Natural killer cell (primary cell): ENCODE measurements at regions not wholly inside any gene's neighbourhood (a gene's known extent, or its start where the extent isn't known, plus 50 kb on each side); places are given as distances from the start of the nearest gene placed in this dataset.

ENCODE experiments used
- ATAC-seq, 3 donors: fragments of 150-1000 bp in 2 of 3; fragments of 200-7000 bp in 1 of 3; cut with Tn5 transposase; 1 replicate in 1 of 3; 2 replicates in 2 of 3; pipeline ENCODE4 v1.10.0; 2021; ENCODE audit warnings: mild to moderate bottlenecking in 2 of 3, moderate library complexity in 2 of 3
- DNase-seq, 2 donors: peaks; one replicate each; pipeline versions ENCODE4 v3.0.0 to v3.0.0-alpha.2; 2013 to 2021; ENCODE audit warnings: mixed read lengths in 1 of 2
- H3K27ac ChIP-seq: one replicate; pipeline ENCODE4 v1.5.1; 2013; ENCODE audit warnings: mild to moderate bottlenecking, low read length
- H3K27me3 ChIP-seq: one replicate; pipeline ENCODE4 v1.6.1; 2013; ENCODE audit warnings: low read length; ENCODE audit not compliant: control insufficient read depth, insufficient read depth
- H3K36me3 ChIP-seq: one replicate; pipeline ENCODE4 v1.6.1; 2013; ENCODE audit warnings: low read length; ENCODE audit not compliant: control insufficient read depth, insufficient read depth
- H3K4me1 ChIP-seq: one replicate; pipeline ENCODE4 v1.6.1; 2013; ENCODE audit warnings: low read length; ENCODE audit not compliant: control insufficient read depth, insufficient read depth
- H3K4me3 ChIP-seq: one replicate; pipeline ENCODE4 v1.5.1; 2013; ENCODE audit warnings: low read length
- H3K9me3 ChIP-seq: one replicate; pipeline ENCODE4 v1.6.1; 2013; ENCODE audit warnings: low read length; ENCODE audit not compliant: control insufficient read depth, insufficient read depth
- H3K27ac Mint-ChIP-seq, 2 donors: one replicate each; pipeline ENCODE4 v1.8.0; 2022; ENCODE audit warnings: mild to moderate bottlenecking in 2 of 2, mixed read lengths in 2 of 2, moderate library complexity in 1 of 2
- H3K27me3 Mint-ChIP-seq, 2 donors: one replicate each; pipeline ENCODE4 v1.8.0; 2022; ENCODE audit warnings: low read depth in 2 of 2, mixed read lengths in 2 of 2
- H3K36me3 Mint-ChIP-seq: one replicate; pipeline ENCODE4 v1.8.0; 2022; ENCODE audit warnings: mixed read lengths
- H3K4me1 Mint-ChIP-seq, 2 donors: one replicate each; pipeline ENCODE4 v1.8.0; 2022; ENCODE audit warnings: mixed read lengths in 2 of 2
- H3K4me3 Mint-ChIP-seq: one replicate; pipeline ENCODE4 v1.8.0; 2022; ENCODE audit warnings: mild to moderate bottlenecking, moderate library complexity, mixed read lengths
- H3K9me3 Mint-ChIP-seq, 2 donors: one replicate each; pipeline ENCODE4 v1.8.0; 2022; ENCODE audit warnings: mixed read lengths in 2 of 2
- WGBS: methylation state at CpG from one replicate; pipeline ENCODE4 v1.1.7; 2013; ENCODE audit warnings: missing lambda C conversion rate; ENCODE audit not compliant: insufficient coverage; 5-methylcytosine and 5-hydroxymethylcytosine counted together
- intact Hi-C: fragments of 100-400 bp; cut with micrococcal nuclease; formaldehyde crosslinking; loops from one replicate; pipeline ENCODE4 v1.14.2; 2022
- TF ChIP-seq, protein P1 (sequence below): fragments of 200-600 bp; IDR thresholded peaks from one replicate; pipeline ENCODE4 v1.8.0; 2022; ENCODE audit warnings: antibody characterized with exemption

DNA sequence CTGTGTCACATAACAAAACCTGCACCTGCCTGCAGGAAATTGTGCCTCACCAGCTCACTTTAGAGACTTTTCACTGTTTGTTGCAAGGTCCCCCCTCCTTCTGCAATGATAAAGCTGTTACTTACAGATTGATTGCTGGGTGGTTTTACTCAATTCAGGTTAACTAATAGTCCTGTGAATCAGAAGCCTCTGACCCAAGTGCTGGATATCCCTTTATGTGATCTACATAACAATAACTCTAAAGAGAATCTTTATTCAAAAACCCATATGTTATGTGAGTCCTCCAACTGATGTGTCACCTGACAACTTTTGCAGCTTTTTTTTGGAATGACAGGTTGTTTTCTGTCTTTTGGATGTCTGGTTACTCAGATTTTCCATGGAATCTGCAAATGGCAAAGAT, 2323.6 kb upstream of the TENM3 start:
- H3K27me3 Mint-ChIP-seq, result no peaks in the 10 kb centered on the region
- Histone ChIP-seq H3K36me3 (no peaks in the 10 kb centered on the region), H3K4me1 (no peaks in the 10 kb centered on the region), H3K27ac (no peak overlapping the region), H3K27me3 (no peaks in the 10 kb centered on the region), H3K9me3 (no peaks in the 10 kb centered on the region), H3K4me3 (no peak overlapping the region)
- no peak overlapping the region for H3K4me3 Mint-ChIP-seq
- peaks cover 7 to 13% of the 10 kb centered on the region in 2 donors for H3K9me3 Mint-ChIP-seq
- peaks cover 8% of the 10 kb centered on the region for H3K36me3 Mint-ChIP-seq
- TF ChIP-seq, protein P1, sequence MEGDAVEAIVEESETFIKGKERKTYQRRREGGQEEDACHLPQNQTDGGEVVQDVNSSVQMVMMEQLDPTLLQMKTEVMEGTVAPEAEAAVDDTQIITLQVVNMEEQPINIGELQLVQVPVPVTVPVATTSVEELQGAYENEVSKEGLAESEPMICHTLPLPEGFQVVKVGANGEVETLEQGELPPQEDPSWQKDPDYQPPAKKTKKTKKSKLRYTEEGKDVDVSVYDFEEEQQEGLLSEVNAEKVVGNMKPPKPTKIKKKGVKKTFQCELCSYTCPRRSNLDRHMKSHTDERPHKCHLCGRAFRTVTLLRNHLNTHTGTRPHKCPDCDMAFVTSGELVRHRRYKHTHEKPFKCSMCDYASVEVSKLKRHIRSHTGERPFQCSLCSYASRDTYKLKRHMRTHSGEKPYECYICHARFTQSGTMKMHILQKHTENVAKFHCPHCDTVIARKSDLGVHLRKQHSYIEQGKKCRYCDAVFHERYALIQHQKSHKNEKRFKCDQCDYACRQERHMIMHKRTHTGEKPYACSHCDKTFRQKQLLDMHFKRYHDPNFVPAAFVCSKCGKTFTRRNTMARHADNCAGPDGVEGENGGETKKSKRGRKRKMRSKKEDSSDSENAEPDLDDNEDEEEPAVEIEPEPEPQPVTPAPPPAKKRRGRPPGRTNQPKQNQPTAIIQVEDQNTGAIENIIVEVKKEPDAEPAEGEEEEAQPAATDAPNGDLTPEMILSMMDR, result no peak
- intact Hi-C loops, result no loop called here
- H3K27ac Mint-ChIP-seq, result no peak overlapping the region
- ATAC-seq, result no peak
- H3K4me1 Mint-ChIP-seq, result no peaks in the 10 kb centered on the region
- DNase-seq, result no peak

GRCh38 chr4:179927473-179927872, 2315.7 kb upstream of the TENM3 start:
- no peak overlapping the region for H3K4me3 Mint-ChIP-seq
- H3K4me1 Mint-ChIP-seq, result no peaks in the 10 kb centered on the region
- H3K27me3 Mint-ChIP-seq, result no peaks in the 10 kb centered on the region
- H3K4me1 ChIP-seq, result no peaks in the 10 kb centered on the region
- H3K36me3 ChIP-seq, result no peaks in the 10 kb centered on the region
- no peak overlapping the region for H3K27ac Mint-ChIP-seq
- no peak overlapping the region for H3K27ac ChIP-seq
- H3K9me3 ChIP-seq, result no peaks in the 10 kb centered on the region
- 83% methylated on average over 1 of the region's 1 CpG for WGBS
- TF ChIP-seq, protein P1, result no peak
- intact Hi-C loops, result no loop called here
- ATAC-seq (no peak), DNase-seq (no peak)
- H3K36me3 Mint-ChIP-seq, result peaks cover 8% of the 10 kb centered on the region
- H3K4me3 ChIP-seq, result no peak overlapping the region
- H3K27me3 ChIP-seq, result no peaks in the 10 kb centered on the region
- H3K9me3 Mint-ChIP-seq, result peaks cover 18 to 20% of the 10 kb centered on the region in 2 donors

- Histone ChIP-seq H3K4me1 (no peaks in the 10 kb centered on the region), H3K4me3 (no peak overlapping the region), H3K27me3 (no peaks in the 10 kb centered on the region), H3K9me3 (no peaks in the 10 kb centered on the region), H3K36me3 (no peaks in the 10 kb centered on the region), H3K27ac (no peak overlapping the region)
- peaks cover 13% of the 10 kb centered on the region for H3K36me3 Mint-ChIP-seq
- TF ChIP-seq, protein P1, result no peak
- ATAC-seq, result no peak
- intact Hi-C loops, result no loop called here
- H3K27me3 Mint-ChIP-seq, result no peaks in the 10 kb centered on the region
- no peak overlapping the region for H3K27ac Mint-ChIP-seq
- no peak for DNase-seq
- H3K4me1 Mint-ChIP-seq, result no peaks in the 10 kb centered on the region
- H3K9me3 Mint-ChIP-seq, result peaks cover 16 to 17% of the 10 kb centered on the region in 2 donors
- H3K4me3 Mint-ChIP-seq, result no peak overlapping the region
Measured at GRCh38 chr4:179941911-179942310, 2301.3 kb upstream of the TENM3 start.

DNA sequence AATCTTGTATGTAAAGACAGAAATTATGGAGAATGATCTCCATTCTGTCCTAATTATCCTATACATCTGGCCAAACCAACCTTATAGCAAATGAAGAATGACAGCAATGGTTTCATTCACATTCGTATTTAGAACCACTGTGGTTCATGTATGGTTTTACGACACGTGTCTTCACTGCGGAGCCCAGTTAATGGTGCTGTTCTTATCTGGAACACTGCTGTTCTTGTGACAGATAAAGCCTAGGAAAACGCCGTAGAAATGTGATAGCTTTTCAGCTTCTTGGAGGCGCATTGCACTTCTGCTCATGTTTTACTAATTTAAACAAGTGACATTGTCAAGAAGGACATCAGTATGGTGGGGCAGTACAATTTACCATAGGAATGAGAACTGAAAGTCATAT, 2266.4 kb upstream of the TENM3 start:
- Mint-ChIP-seq H3K27ac (no peak overlapping the region), H3K36me3 (no peaks in the 10 kb centered on the region), H3K9me3 (peaks cover 8 to 11% of the 10 kb centered on the region in 2 donors), H3K4me3 (no peak overlapping the region), H3K4me1 (no peaks in the 10 kb centered on the region), H3K27me3 (no peaks in the 10 kb centered on the region)
- Histone ChIP-seq H3K27ac (no peak overlapping the region), H3K9me3 (no peaks in the 10 kb centered on the region), H3K36me3 (no peaks in the 10 kb centered on the region), H3K4me3 (no peak overlapping the region), H3K27me3 (no peaks in the 10 kb centered on the region), H3K4me1 (no peaks in the 10 kb centered on the region)
- no peak for DNase-seq
- WGBS, result 92% methylated on average over 7 of the region's 7 CpGs
- intact Hi-C loops, result no loop called here
- TF ChIP-seq, protein P1, result no peak
- ATAC-seq, result no peak
